GM12872 (cell line): ENCODE measurements at regions not wholly inside any gene's neighbourhood (a gene's known extent, or its start where the extent isn't known, plus 50 kb on each side); places are given as distances from the start of the nearest gene placed in this dataset.

ENCODE experiments used
- CTCF ChIP-seq: IDR thresholded peaks from 3 replicates; pipeline ENCODE4 v1.5.1; 2011; ENCODE audit warnings: low read depth, mild to moderate bottlenecking, low read length, moderate library complexity; ENCODE audit not compliant: insufficient read depth

- TF ChIP-seq CTCF: no peak
Observed at GRCh38 chr14:89564286-89564957, 147.4 kb upstream of the FOXN3 start.

GRCh38 chr14:89563471-89563870 is 146.4 kb upstream of the FOXN3 start:
- TF ChIP-seq CTCF: no peak

- TF ChIP-seq CTCF: no peak
Observed at GRCh38 chr14:89551955-89552354, 134.9 kb upstream of the FOXN3 start.

GRCh38 chr14:89551432-89551831 is 134.4 kb upstream of the FOXN3 start:
- no peak for TF ChIP-seq CTCF

GRCh38 chr14:89550821-89551220 is 133.8 kb upstream of the FOXN3 start:
- no peak for TF ChIP-seq CTCF

GRCh38 chr14:89549381-89550125 is 132.5 kb upstream of the FOXN3 start:
- TF ChIP-seq CTCF: no peak

GRCh38 chr14:89544636-89545301 is 127.7 kb upstream of the FOXN3 start:
- no peak for TF ChIP-seq CTCF
